Fibroblast of upper back skin (primary cell): ENCODE measurements at regions not wholly inside any gene's neighbourhood (a gene's known extent, or its start where the extent isn't known, plus 50 kb on each side); places are given as distances from the start of the nearest gene placed in this dataset.

Experiments used
- DNase-seq: peaks from one replicate; pipeline ENCODE4 v3.0.0-alpha.2; 2013

DNA sequence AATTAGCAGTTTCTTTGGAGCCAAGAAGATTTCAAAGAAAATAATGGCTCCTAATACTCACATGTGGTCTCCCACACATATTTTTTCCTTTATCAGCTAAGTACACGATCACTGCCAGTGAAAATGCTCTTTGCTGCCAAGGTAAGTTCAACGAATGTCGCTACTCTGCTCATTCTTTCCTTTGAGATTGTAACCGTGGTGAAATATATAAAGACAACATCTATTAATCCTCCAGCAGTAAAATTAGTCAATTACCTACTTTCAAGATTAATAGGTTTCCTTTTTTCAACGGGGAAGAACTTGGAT lies 672.2 kb downstream of the GATA3 start:
- DNase-seq, result no peak

DNA sequence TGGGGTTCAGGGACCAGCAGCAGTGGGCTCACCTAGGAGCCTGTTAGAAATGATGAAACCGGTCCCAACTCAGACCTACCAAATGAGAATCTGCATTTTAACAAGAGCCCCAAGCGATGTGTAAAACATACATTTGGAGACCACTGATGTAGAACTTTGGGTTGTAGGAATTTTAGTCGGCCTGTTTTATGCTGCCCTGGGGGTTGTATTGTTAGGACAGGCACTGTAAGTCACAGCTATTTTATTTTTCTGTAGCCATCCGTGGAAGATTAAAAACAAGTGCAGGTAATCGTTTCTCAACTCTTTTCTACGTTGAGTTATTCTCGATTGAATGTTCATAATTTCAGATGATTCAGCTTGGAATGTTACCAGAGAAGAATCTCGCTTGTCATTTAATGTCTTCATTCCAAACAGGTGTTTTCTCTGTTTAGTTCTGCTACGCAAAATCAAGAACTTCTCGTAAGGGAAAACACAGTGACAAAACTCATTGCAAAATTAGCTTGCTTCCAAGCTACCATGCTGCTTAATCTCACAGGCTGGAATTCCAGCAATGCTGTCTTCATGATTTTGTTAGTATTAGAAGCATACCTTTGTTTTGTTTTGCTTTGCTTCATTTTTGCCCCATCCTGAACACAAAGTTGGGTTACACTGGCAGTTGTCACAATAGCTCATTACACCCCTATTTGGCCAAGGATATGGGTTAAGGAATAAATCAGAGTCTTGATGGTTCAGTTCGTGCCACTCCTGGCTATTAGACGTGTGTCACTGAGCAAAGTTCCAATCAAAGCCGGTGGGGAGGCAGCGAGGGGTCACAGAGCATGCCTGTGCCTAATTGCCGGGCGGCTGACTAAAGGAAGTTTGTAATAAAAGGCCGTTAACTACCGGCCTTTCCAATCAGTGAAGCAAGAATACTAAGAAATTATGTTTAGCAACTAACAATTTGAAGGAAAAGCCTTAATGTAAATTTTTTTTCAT lies 676.9 kb downstream of the GATA3 start:
- DNase-seq, result no peak

DNA sequence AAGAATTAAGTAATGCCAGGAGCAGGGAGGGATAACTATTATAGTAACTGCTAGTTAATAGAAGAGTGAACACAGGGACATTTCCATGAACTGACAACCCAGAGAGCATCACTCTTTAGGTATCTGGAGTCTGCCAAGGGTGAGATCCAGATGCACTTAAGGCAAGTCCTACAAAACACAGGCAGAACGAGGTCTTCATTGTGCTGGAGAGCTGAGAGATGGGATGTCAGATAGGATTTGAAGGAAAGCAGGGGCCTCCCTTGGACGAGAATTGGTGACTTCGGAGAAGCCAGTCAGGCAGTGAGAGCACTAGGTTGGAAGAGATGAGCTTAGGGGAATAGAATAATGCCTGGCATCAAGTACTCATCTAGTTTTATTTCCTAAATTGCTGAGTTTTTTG lies 684.5 kb downstream of the GATA3 start:
- DNase-seq, result no peak

GRCh38 chr10:8752146-8752843 lies 697.8 kb downstream of the GATA3 start:
- DNase-seq, result no peak

DNA sequence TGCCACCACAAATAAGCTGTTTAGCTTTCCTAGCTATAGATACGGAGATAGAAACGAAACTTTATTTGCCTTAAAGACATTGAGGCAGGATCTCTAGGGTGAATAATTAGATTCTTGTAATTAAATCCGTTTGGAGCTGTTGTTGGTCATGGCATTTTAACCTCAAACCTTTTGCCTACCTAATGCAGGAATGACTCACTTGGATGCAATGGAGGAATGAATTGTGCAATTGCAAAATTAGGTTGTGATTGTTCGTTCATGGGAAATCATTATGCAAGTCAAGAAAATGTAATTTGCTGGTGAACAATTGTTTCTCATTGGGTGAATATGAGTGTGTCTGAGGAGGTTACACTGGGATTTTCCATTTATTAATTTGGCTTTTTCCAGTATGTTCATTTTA lies 703.5 kb downstream of the GATA3 start:
- DNase-seq, result no peak

- DNase-seq, result no peak
Observed at GRCh38 chr10:8766899-8767298, 712.4 kb downstream of the GATA3 start.

- DNase-seq, result no peak
Observed at GRCh38 chr10:8767591-8767990, 713.1 kb downstream of the GATA3 start.

DNA sequence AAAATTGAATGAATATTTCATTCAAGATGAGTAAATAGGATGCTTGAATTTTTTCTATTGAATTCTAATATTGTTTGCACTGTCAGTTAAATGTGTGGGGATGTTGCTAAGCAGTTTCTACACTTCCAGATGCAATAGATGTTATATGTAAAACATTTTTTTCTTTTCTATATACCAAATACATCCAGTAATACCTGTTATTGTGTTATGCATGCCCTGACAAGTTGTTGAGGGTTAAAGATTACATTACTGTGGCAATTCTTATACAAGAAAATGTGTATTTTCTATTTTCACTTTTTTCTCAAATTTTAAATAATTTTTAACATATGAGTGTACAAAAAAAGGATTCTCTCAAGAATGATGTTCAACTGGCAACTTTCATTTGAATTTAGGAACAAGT lies 713.9 kb downstream of the GATA3 start:
- DNase-seq, result no peak

DNA sequence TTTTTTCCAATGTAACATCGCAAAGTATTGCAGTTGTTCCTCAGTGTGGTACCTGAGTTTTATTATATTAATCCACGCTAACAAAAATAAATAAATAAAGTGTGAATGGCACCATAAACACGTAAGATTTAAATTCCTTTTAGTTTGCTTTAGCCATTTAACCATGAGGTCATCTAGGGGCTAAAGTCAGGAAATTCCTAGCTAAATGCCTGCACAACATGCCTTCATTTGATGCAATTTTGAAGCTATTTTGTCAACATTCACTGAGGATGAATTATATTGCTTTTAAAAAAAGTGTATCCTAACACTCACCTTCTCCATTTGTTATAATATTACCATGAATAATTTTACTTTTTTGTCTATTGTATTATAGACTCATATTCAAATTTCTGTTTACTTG lies 714.4 kb downstream of the GATA3 start:
- DNase-seq, result no peak

GRCh38 chr10:8776926-8777622 lies 722.6 kb downstream of the GATA3 start:
- no peak for DNase-seq

- no peak for DNase-seq
Observed at GRCh38 chr10:8778713-8779112, 724.2 kb downstream of the GATA3 start.

DNA sequence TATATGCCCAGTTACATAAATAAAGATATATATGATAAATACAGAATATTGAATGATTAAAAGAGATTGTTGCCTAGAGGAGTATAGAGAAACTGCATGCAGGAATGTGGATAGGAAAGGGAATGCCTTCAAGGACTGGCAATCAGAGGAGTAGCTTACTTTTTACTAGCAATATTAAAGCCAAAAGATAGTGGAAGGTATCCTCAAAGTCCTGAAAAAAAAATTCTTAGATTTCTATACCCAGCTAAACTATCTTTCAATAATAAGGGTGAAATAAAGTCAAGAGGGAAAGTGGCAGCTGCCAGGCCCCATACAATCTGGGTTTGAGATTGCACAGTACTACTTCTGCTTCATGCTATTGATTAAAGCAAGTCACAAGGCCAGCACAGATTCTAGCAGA lies 733.2 kb downstream of the GATA3 start:
- no peak for DNase-seq

DNA sequence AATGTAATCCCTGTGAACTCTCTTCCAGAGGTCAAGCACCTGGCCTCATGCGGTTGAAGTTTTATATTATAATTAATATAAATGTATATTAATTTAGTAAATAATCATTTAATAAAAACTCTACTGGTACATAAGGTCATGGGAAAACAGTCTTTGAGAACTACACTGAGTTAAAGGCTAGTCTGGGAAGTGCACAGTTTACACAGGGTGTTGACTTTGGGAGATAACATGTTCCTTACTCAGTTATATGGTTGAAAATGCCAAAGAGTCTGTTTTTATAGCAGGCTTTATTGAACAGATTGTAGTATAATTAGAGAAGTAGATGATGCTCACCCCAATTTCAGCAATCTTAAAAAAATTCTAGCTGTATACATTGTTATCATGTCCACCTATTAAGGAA lies 735.9 kb downstream of the GATA3 start:
- DNase-seq, result no peak

DNA sequence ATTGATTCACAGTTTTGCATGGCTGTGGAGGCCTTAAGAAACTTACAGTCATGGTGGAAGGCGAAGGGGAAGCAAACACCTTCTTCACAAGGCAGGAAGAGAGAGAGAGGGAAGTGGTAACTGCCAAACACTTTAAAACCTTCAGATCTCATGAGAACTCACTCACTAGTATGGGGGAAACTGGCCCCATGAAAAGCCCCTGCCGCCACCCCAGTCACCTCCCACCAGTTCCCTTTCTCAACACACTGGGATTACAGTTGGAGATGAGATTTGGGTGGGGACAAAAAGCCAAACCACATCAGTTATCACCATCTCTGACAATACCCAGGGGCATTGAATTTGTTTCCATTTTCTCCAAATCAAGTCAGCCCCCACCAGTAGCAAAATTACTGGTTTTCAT lies 740.4 kb downstream of the GATA3 start:
- no peak for DNase-seq

- DNase-seq, result no peak
Observed at GRCh38 chr10:8800426-8800825, 745.9 kb downstream of the GATA3 start.

DNA sequence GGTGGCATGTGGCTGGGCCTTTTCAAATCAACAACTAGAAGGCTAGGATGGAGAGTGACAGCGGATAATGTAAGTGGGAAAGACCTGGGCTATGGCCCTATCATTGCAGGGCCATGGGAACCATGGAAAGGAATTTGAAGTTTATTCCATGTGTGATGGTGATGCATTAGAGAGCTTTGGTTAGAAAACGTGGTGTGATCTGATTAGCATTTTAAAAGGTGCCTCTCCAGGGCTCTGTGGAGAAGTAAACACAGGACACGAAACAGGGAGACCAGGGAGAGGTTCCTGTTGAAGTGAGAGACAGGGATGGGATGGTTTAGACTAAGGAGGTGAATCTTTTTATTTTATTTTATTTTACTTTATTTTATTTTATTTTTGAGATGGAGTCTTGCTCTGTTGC lies 749.5 kb downstream of the GATA3 start:
- DNase-seq, result no peak

DNA sequence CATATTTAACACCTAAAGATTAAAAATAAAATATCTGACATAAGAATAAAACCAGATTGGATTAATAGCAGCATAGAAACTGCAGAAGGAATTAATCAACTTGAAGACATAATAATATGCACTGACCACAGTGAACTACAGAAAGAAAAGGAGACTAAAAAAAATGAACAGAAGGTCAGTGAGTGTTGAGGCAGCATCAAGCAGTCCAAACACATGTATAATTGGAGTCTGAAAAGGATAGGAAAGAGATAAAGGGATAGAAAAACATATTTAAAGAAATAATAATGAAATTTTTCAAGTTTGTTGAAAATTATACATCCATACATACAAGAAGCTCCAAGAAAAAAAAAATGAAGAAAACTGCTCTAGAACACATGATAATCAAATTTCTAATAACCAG lies 756.2 kb downstream of the GATA3 start:
- no peak for DNase-seq

GRCh38 chr10:8811201-8811600 lies 756.7 kb downstream of the GATA3 start:
- no peak for DNase-seq

DNA sequence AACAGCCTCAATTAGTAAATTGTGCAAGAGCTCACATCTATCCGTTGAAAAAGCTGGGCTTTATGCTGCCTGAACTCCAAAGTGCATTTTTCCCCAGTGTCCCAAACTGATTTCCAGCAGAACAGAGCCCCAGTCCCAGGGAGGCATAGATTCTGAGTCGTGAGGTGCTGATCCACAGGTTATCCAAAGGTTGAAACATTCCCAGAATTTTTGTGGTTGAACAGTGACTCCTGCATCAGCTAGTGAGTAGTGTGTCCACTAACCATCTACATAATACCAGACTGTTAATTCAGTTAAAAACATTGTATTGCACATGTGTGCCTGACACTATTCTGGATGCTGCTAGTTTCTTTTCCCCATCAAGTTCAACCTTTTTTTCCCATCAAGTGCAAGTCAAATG lies 761.5 kb downstream of the GATA3 start:
- no peak for DNase-seq

GRCh38 chr10:8817299-8817698 lies 762.8 kb downstream of the GATA3 start:
- no peak for DNase-seq

DNA sequence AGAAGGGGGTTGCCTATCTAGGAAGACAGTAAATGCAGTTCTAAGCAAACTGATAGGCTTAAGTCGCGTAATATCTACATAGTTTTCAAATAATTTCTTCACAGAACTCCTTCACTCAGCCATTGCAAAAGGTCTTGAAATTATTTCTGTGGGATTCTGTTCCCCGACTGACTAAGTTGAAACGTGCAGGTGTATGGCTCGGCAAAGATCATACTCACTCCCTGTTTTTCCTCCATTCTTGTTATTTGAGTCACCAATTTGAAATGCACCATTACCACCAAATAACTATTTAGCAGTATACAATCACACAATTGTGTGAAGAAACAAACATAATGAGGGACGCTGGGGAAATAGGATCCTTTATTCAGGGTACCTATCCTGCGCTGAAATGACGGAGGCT lies 771.1 kb downstream of the GATA3 start:
- no peak for DNase-seq

- DNase-seq, result no peak
Observed at GRCh38 chr10:8829592-8829991, 775.1 kb downstream of the GATA3 start.

- DNase-seq, result no peak
Observed at GRCh38 chr10:8830048-8830447, 775.6 kb downstream of the GATA3 start.

DNA sequence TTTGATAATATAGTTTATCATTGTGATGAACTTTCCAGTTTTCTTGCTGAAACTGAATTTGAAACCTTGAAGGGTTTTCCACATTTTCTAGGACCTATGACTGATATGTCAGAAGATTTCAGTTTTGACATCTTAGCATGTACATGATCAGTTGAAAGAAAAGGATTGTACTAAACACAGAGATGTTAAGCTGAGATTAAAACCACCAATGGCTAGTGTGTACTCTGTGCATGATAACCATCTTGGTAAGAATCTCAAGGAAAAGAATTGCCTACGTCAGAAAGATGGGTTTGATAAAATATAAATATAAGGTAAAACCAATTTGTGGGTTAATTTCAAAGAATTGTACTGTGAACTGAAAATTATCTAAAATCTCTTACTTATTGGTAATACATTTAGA lies 776.4 kb downstream of the GATA3 start:
- DNase-seq, result no peak
